Small intestine (tissue), 7 donors: ENCODE measurements at regions not wholly inside any gene's neighbourhood (a gene's known extent, or its start where the extent isn't known, plus 50 kb on each side); places are given as distances from the start of the nearest gene placed in this dataset.

ENCODE experiments used
- DNase-seq, 2 donors: peaks; one replicate each; pipeline versions ENCODE4 v3.0.0 to v3.0.0-alpha.2; 2013
- FAIRE-seq: peaks from 2 replicates; lab custom pipeline; 2012; peaks lifted over from hg19 to GRCh38; lab: Jason Lieb, UNC
- H3K27ac ChIP-seq, 3 donors: one replicate each; pipeline ENCODE4 v1.5.1; 2013; ENCODE audit warnings: low read length in 2 of 3, mild to moderate bottlenecking in 2 of 3, control low read depth in 1 of 3, inconsistent platforms in 1 of 3, low read depth in 1 of 3, moderate library complexity in 1 of 3
- H3K27me3 ChIP-seq, 3 donors: one replicate each; pipeline ENCODE4 v1.6.1; 2013; ENCODE audit warnings: low read length in 3 of 3, inconsistent platforms in 1 of 3; ENCODE audit not compliant: control insufficient read depth in 3 of 3, insufficient read depth in 3 of 3
- H3K36me3 ChIP-seq, 3 donors: one replicate each; pipeline ENCODE4 v1.6.1; 2013; ENCODE audit warnings: low read length in 3 of 3, inconsistent platforms in 1 of 3, low read depth in 1 of 3, mild to moderate bottlenecking in 1 of 3, moderate library complexity in 1 of 3; ENCODE audit not compliant: control insufficient read depth in 3 of 3, insufficient read depth in 2 of 3
- H3K4me1 ChIP-seq, 3 donors: one replicate each; pipeline ENCODE4 v1.6.1; 2013; ENCODE audit warnings: low read length in 2 of 3, inconsistent platforms in 1 of 3, low read depth in 1 of 3, mild to moderate bottlenecking in 1 of 3, moderate library complexity in 1 of 3; ENCODE audit not compliant: control insufficient read depth in 3 of 3, insufficient read depth in 2 of 3
- H3K4me3 ChIP-seq, 3 donors: one replicate each; pipeline ENCODE4 v1.5.1; 2013; ENCODE audit warnings: low read length in 3 of 3, control low read depth in 1 of 3, inconsistent platforms in 1 of 3, low read depth in 1 of 3, mild to moderate bottlenecking in 1 of 3, moderate library complexity in 1 of 3
- H3K9me3 ChIP-seq, 2 donors: one replicate each; pipeline ENCODE4 v1.6.1; 2013; ENCODE audit warnings: low read depth in 1 of 2, low read length in 1 of 2; ENCODE audit not compliant: control insufficient read depth in 2 of 2, insufficient read depth in 1 of 2
- WGBS, 3 donors: extraction: QIAGEN DNeasy Blood & Tissue Kit; methylation state at CpG; one replicate each; pipeline ENCODE4 v1.1.7; 2013; 5-methylcytosine and 5-hydroxymethylcytosine counted together
- donor health status: healthy with polysubstance abuse.
- donor health status: control.
- donor health status: control.
- donor health status: Bipolar disorder and iron deficiency.
- donor health status: healthy.

- no peak for DNase-seq
- Histone ChIP-seq H3K27ac (no peak overlapping the region), H3K36me3 (no peaks in the 10 kb centered on the region), H3K4me1 (peaks cover 0 to 6% (median 0%) of the 10 kb centered on the region in 3 donors), H3K4me3 (no peak overlapping the region), H3K9me3 (no peaks in the 10 kb centered on the region), H3K27me3 (no peaks in the 10 kb centered on the region)
- no peak for FAIRE-seq
- 54 to 69% (median 69%) methylated on average over 1 of the region's 1 CpG for WGBS, 3 donors
These were observed 150.4 kb upstream of the CYRIA start for GRCh38 chr2:16816016-16816415.

- Histone ChIP-seq H3K4me1 (peaks cover 0 to 3% (median 0%) of the 10 kb centered on the region in 3 donors), H3K36me3 (no peaks in the 10 kb centered on the region), H3K27ac (no peak overlapping the region), H3K9me3 (no peaks in the 10 kb centered on the region), H3K27me3 (no peaks in the 10 kb centered on the region), H3K4me3 (no peak overlapping the region)
- FAIRE-seq (no peak), DNase-seq (no peak)
- WGBS, 3 donors = 73 to 77% (median 74%) methylated on average over 1 of the region's 1 CpG
These were observed 148.0 kb upstream of the CYRIA start for GRCh38 chr2:16813593-16813992.

- no peak for FAIRE-seq
- WGBS, 3 donors = 82 to 86% (median 85%) methylated on average over 2 of the region's 2 CpGs
These were observed 132.8 kb upstream of the CYRIA start for GRCh38 chr2:16798472-16798871.

GRCh38 chr2:16791496-16791895 lies 125.9 kb upstream of the CYRIA start:
- Histone ChIP-seq H3K4me1 (no peaks in the 10 kb centered on the region), H3K36me3 (no peaks in the 10 kb centered on the region), H3K4me3 (no peak overlapping the region), H3K27ac (no peak overlapping the region), H3K9me3 (no peaks in the 10 kb centered on the region), H3K27me3 (no peaks in the 10 kb centered on the region)
- 95 to 96% (median 95%) methylated on average over 1 of the region's 1 CpG for WGBS, 3 donors
- DNase-seq (no peak), FAIRE-seq (no peak)

More at GRCh38 chr2:16798472-16798871, 132.8 kb upstream of the CYRIA start:
- Histone ChIP-seq H3K27me3 (no peaks in the 10 kb centered on the region), H3K4me3 (no peak overlapping the region), H3K27ac (no peak overlapping the region), H3K4me1 (no peaks in the 10 kb centered on the region), H3K9me3 (no peaks in the 10 kb centered on the region), H3K36me3 (no peaks in the 10 kb centered on the region)
- no peak for DNase-seq

GRCh38 chr2:16785149-16785548 lies 119.5 kb upstream of the CYRIA start:
- no peaks in the 10 kb centered on the region for H3K4me1 ChIP-seq
- DNase-seq (no peak), FAIRE-seq (no peak)
- H3K27me3 ChIP-seq = no peaks in the 10 kb centered on the region
- no peaks in the 10 kb centered on the region for H3K36me3 ChIP-seq
- no peaks in the 10 kb centered on the region for H3K9me3 ChIP-seq
- WGBS, 3 donors = 36 to 58% (median 52%) methylated on average over 3 of the region's 3 CpGs
- no peak overlapping the region for H3K27ac ChIP-seq
- no peak overlapping the region for H3K4me3 ChIP-seq

GRCh38 chr2:16784652-16785051 lies 119.0 kb upstream of the CYRIA start:
- no peaks in the 10 kb centered on the region for H3K4me1 ChIP-seq
- H3K9me3 ChIP-seq = peaks cover 0 to 4% of the 10 kb centered on the region in 2 donors
- 77 to 86% (median 81%) methylated on average over 3 of the region's 3 CpGs for WGBS, 3 donors
- no peak overlapping the region for H3K27ac ChIP-seq
- no peaks in the 10 kb centered on the region for H3K36me3 ChIP-seq
- FAIRE-seq (no peak), DNase-seq (no peak)
- no peaks in the 10 kb centered on the region for H3K27me3 ChIP-seq
- H3K4me3 ChIP-seq = no peak overlapping the region

- no peaks in the 10 kb centered on the region for H3K36me3 ChIP-seq
- no peak overlapping the region for H3K27ac ChIP-seq
- H3K4me1 ChIP-seq = no peaks in the 10 kb centered on the region
- 79 to 85% (median 84%) methylated on average over 10 of the region's 10 CpGs for whole genome bisulfite sequencing, 3 donors
- DNase-seq = no peak
- H3K9me3 ChIP-seq = peaks cover 0 to 5% of the 10 kb centered on the region in 2 donors
- FAIRE-seq = no peak
- H3K27me3 ChIP-seq = no peaks in the 10 kb centered on the region
- H3K4me3 ChIP-seq = no peak overlapping the region
These were observed 111.7 kb upstream of the CYRIA start for GRCh38 chr2:16777123-16777870.

GRCh38 chr2:16775899-16776231 lies 110.2 kb upstream of the CYRIA start:
- H3K4me3 ChIP-seq = no peak overlapping the region
- 22 to 51% (median 26%) methylated on average over 1 of the region's 1 CpG for WGBS, 3 donors
- no peaks in the 10 kb centered on the region for H3K27me3 ChIP-seq
- no peaks in the 10 kb centered on the region for H3K36me3 ChIP-seq
- no peaks in the 10 kb centered on the region for H3K4me1 ChIP-seq
- no peak overlapping the region for H3K27ac ChIP-seq
- FAIRE-seq (no peak), DNase-seq (no peak)
- peaks cover 0 to 5% of the 10 kb centered on the region in 2 donors for H3K9me3 ChIP-seq
